Cerebellar cortex (tissue), 1 donor: ENCODE measurements at regions not wholly inside any gene's neighbourhood (a gene's known extent, or its start where the extent isn't known, plus 50 kb on each side); places are given as distances from the start of the nearest gene placed in this dataset.
"Not testable (repeated sequence)": the region's sequence is repeated elsewhere in the genome, so short reads cannot be mapped to it uniquely, and the experiment has no call there.

Experiments used
- DNase-seq: peaks from one replicate; pipeline ENCODE4 v3.0.0-alpha.2; 2015; ENCODE audit warnings: low spot score

DNA sequence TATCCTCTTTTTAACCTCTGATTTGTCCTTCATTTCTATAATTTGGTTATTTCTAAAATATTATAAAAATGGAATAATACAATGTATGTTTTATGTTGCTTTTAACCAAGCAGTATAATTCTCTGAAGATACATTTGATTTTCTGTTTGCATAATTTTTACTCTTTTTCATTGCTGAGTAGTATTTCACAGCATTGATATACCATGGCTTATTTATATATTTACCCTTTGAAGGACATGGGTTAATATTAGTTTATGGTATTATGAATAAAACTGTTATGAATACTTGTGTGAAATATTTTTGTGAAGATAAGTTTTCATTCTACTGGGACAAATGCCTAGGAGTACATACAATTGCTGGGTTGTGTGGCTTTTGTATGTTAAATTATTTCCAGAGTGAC, 748.6 kb downstream of the TENT5A start:
- DNase-seq, result no peak

DNA sequence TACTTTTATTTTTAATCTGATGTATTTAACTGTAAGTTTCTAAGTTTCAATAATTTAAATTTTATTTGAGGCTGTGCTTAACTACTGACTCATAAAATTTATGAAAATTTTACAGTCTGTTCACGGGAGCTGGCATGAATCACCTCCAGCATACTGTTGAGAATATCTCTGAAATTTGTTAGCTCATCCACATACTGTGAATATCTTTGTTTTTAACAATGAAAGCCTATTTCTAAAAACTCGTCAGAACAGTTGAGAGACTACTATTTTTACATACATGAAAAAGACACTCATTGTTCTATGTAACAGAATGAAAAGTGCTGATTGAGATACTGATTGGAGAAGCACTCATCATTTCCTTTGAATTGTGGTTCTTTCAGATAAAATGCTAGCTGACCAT, 749.3 kb downstream of the TENT5A start:
- DNase-seq, result no peak

DNA sequence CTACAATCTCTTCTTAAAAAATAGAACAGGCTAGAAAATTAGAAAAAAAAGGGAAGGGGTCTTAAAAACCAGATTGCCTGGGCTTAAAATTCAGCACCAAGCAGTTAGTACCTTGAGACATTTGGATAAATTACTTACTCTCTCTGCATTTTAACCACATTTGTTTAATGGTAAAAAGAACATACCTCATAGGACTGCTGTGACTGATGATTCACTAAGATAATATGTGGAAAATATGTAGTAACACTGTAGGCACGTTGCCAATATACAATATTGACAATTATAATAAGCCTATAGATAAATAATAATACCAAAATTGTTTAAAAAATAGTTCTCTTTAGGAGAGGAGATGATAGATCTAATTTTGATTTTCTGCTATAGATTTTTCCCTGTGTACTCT, 750.4 kb downstream of the TENT5A start:
- DNase-seq, result no peak

DNA sequence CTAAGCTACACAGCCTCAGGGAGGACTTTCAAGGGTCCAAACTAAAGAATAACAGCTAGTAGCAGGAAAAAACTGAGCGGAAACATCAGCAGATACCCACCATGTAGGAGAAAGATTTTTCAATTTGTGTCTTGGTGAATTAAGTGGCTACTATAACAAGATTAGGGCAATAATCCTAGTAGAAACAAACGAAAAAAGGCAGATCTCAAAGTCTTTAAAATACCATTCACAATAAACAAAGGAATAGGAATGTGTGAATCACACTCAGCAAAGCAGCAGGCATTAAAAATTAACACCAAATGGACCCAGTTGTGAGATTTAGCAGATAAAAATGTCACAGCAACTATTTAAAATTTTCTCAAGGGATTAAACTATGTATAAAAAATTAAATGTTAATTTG, 761.2 kb downstream of the TENT5A start:
- DNase-seq, result no peak

DNA sequence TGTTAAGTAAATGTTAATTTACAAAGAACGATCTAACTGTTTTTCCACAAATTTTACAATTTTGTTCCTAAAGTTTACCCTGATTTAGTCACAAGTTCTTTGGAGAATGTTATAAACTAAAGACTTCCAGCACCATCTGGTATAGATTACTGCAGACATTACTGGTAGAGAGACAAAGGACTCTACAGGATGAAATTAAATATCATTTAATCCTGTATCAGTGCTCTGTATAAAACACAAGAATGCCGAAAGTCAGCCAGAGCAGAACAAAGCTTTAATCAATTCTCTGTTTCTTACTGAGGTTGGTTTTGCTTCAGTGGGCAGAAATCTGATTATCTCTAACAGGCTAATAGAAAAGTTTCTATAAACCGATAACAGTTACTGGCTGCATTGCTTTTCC, 763.6 kb downstream of the TENT5A start:
- no peak for DNase-seq

DNA sequence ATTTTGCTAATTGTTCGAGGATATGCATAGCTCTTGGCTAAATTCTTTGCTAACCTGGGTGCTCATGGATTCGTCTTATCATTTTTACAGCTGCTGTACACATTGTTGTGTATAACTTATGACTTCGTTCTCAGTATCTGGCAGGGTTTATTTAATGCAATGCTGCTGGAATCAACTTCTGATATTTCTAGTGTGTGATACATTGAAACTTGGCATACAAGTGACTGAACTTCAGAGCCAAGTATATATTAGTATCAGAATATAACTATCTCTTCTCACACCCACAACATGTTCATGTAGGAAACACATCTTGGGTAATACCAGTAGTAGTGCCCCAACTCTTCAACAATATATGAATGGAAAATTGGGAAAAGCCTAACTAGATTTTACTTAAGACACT, 764.2 kb downstream of the TENT5A start:
- no peak for DNase-seq

DNA sequence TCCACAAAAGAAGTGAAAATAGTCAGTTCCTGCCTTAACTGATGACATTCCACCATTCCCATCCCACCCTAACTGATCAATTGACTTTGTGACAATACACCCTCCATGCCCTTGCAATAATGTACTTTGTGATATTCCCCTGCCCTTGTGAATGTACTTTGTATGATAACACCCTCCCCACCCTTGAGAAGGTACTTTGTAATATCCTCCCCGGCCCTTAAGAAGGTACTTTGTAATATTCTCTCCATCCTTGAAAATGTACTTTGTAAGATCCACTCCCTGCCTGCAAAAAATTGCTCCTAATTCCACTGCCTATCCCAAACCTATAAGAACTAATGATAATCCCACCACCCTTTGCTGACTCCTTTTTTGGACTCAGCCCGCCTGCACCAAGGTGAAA, 771.3 kb downstream of the TENT5A start:
- DNase-seq, result not testable (repeated sequence)

DNA sequence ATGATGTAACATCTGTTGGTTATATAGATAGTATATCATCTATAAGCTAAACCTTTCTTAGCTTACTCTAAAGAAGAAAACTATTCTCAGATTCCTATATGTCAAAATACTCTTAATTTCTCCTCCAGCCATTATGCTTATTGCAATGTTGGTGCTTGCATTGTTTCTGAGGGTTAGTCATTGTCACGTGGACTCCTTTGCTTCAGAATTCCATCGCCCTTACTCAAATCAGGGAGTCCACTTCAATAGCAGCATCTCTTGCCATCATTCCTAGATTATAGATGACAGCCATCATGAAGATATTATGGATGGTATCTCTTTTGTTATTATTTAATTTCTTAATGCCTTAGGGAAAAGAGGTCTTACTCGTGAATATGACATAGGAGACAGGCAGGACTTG, 776.1 kb downstream of the TENT5A start:
- no peak for DNase-seq

DNA sequence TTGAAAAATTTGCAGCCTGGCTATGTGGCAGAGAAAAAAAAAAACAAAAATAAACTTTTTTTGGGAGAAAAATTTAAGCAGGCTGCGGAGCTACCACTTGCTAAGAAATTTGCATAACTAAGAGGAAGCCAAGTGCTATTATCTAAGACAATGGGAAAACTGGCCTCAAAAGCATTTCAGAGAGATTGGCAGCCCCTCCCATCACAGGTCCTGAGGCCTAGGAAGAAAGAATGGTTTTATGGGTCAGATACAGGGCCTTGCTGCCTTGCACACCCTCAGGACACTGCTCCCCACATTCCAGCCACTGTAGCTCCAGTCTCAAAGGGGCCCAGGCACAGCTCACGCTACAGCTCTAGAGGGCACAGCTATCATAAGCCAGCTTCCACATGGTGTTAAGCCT, 777.9 kb downstream of the TENT5A start:
- DNase-seq, result no peak

DNA sequence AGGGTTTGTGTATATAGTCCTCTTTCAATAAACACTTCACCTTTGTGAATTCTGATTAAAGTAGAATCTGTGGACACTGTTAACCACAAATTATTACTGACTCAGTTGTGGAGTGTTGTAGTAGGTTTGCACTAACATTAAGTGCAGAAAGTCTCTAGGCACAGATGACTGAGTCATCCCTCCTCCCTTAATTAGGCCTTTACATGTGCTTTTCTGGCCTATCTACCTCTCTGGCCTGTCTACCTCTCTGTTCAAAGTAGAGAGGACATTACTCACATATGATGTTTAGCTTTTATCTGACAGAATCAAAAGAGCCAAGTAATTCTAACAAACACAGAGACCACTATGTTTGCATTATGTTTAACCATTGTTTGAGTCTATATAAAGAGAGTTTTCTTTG, 783.0 kb downstream of the TENT5A start:
- no peak for DNase-seq

DNA sequence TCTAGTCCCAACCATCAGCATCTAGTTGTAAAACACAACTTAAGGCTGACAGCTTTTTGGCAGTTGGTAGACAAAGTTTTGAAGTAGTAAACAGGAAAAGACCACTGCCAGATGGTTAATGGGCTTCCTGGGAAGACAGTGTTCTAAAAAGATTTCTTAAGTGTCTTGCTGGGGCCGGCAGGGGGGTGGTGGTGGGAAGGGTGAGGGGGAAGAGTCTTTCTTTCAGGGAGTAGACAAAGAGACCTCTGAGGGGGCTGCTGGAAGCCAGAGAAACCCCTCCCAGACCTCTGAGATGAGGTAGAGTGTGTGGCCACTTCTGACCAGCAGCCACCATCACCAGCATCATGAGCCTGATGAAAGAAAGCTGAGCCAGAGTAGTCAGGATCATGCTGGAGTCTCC, 784.9 kb downstream of the TENT5A start:
- no peak for DNase-seq

DNA sequence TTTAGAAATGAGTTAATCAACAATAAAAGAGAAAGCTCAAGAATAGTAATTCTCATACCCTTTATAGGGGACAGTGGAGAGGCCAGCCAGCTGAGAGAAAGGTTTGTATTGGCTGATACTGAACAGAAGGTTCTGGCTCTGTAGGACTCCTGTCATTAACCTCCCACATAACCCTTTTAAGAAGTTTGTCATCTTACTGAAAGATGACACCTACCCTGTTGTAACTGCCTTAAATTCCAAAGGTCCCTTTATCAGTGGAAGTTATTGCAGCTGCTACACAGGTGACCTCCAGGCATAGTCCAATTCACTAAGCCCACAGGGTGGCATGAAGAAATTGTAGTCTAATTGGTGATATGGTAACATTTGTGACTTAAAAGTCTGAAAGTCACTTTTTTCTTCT, 790.1 kb downstream of the TENT5A start:
- DNase-seq, result no peak

DNA sequence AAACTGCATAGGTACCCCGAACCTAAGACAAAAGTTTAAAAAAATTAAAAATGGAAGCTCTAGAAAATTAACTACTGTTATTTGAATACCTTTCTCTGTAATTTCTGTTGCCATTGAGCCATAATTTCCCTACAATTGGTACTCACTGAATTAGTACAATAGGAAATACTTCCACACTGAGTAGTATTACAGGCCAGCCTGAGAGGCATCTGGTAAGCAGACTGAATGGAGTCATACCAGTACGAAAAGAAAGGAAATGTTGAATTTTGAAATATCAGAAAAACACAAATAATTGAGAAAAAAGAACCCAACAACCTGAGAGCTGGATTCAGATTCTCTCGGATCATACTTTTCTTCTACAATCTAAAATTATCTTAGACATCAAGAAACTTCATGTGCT, 791.3 kb downstream of the TENT5A start:
- DNase-seq, result no peak

DNA sequence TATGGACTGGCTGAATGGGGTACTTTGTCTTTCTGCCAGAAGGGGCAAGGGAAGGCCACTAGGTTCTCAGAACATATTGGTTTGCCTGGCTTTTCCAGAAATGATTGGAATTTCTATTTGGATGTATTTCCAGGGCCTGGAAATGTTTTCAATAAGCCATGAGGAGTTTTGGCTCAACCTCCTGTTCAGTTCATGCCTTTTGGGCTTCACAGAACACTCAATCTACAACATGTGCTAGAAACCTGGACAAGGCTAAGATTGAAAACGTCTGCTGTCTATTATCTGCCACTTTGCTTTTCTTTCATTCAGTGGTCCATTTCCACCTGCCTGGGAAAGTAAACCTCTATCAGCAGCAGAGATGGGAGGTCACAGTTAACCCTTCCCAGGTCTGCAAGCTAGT, 793.4 kb downstream of the TENT5A start:
- no peak for DNase-seq

DNA sequence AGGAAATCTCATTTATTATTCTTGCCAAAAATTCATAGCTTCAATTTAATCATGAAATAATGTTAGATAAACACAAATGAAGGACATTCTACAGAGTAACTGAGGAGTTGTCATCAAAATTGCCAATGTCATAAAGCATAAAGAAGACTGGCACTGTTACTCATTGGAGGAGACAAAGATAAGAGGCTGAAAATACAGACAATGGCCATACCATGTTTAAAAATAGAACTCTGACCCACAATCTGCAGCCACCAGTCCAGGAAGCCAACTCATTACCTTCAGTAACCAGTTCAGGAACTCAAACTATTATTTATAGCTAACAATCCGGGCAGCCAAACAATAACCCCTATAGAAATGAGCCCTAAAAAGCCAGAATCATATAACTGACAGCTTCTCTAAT, 795.6 kb downstream of the TENT5A start:
- no peak for DNase-seq

DNA sequence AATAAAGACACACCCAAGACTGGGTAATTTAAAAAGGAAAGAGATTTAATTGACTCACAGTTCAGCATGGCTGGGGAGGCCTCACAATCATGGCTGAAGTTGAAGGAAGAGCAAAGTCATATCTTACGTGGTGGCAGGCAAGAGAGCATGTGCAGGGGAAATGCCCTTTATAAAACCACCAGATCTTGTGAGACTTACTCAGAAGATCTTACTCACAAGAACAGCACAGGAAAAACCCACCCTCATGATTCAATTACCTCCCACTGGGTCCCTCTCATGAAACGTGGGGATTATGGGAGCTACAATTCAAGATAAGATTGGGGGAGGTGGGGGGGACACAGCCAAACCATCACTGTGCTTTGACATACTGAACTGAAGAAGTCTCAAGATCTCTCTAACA, 800.0 kb downstream of the TENT5A start:
- DNase-seq, result not testable (repeated sequence)

DNA sequence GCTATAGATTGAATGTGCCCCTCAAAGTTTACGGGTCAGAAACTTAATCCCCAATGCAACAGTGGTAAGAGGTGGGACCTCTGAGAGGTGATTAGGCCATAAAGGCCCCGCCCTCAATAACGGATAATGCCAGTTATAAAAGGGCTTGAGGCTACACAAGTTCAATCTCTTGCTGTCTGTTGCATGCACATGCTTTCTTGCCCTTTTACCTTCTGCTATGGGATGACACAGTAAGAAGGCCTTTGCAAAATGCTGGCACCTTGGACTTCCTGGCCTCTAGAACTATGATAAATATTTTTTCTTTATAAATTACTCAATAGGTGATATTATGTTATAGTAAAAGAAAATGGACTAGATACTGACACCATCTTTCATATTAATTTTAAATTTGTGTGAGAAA, 806.1 kb downstream of the TENT5A start:
- no peak for DNase-seq

DNA sequence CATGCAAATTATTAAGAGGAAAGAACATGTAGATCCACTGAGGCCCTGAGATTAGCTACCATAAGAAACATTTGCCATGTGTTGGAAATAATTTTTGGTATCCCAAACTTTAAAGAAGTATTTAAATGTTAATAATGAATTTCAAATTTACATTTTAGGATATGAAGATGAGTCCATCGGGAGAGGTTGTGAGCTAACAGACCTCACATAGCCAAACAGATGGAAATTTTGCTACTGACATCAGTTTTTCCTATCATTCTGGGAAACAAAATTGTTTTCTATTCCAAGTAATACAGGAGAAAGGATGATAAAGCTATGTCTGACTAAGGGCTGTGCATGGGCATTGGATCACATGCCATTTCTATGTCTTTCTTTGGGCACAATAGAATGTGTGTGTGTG, 809.6 kb downstream of the TENT5A start:
- no peak for DNase-seq

DNA sequence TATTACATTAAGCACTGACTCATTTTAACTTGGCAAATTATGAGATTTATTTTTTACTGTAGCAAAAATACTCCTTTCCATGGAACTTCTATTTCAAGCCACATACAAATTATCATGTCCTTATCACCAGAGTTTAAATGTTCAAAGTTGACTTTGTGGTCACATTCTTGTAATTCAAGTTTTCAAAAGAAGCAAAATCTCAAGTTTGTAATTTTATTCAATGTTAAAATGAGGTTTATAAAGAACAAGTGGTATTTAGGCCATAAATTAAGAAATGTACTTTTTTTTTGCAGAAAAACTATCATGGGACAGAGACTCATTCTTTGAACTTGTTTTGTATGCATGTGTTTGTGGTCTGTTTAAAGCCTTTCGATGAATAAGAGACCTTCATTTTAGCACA, 811.5 kb downstream of the TENT5A start:
- DNase-seq, result no peak

DNA sequence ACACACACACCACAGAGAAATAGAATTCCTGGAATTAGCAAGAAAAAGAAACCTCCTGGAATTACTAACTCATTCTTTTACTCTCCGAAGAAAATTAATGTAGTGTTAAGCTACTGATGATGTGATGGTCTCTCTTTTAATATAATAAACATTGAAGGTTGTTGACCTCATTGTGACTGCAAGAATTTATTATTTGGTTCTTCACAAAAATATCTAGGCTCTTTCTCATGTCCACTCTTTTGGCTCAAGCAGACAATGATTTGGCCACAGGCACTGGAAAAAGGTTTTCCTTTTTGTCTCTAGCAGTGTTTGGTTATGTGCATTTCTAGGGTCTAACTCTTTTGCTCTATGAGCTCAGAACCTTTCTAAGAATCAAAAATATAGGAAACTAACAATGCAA, 811.9 kb downstream of the TENT5A start:
- DNase-seq, result no peak

DNA sequence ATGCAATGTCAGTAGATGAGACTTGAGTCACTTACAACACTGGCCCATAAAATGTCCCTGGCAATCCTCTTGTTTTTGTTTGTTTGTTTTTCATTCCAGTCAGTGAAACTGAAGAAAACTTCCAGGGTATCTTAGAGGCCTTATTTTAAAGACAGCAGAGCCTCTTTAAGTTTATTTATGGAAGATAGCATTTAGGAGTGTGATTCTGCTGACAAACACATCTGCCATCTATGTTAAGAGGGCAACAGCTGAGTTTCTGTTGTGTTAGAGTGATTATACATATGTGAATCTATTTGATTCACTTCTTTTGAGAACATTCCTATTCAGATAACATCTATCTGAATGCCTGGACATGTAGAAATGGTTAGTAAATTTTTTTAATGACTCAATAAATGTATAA, 812.6 kb downstream of the TENT5A start:
- no peak for DNase-seq

DNA sequence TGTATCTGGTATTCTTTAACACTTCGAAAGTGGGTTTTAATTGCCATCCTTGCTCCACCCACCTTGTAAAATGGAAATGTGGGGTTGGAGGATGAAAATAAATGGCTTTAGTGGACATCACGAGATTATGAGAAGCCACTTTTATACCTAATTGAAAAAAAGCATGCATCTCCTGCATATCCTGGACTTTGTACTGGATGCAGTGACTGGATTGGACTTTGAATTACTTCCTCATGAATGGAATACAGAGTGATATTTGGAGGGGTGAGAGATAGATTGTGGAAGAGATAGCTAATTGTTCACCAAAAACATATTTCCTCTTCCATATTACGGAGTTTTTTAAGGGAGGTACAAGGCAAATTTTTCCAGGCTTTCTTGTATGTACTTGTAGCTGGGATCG, 813.0 kb downstream of the TENT5A start:
- DNase-seq, result no peak

DNA sequence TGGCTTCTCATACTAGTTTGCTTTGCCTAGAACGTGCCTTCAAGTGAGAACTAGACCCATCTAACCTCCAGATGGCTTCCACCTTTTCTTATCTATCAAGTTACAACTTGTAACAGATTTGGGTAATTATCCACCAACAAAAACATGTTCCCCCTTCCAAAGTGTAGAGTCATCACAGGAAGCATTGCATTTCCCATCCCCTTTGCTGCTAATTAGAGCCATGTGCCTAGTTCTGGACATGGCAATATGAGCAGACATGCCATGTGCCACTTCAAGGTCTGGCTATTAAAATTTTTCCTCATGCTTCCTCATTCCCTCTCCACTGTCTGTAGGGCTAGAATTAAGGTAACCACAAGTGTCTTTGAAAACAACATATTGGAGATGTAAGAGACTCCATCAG, 814.4 kb downstream of the TENT5A start:
- no peak for DNase-seq

DNA sequence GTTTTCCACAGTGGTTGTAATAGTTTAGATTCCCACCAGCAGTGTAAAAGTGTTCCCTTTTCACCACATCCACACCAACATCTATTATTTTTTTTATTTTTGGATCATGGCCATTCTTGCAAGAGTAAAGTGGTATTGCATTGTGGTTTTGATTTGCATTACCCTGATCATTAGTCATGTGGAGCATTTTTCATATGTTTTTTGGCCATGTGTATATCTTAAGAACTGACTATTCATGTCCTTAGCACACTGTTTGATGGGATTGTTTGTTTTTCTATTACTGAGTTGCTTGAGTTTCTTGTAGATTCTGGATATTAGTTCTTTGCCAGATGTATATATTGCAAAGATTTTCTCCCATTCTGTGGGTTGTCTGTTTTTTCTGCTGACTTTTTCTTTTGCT, 820.1 kb downstream of the TENT5A start:
- DNase-seq, result no peak

DNA sequence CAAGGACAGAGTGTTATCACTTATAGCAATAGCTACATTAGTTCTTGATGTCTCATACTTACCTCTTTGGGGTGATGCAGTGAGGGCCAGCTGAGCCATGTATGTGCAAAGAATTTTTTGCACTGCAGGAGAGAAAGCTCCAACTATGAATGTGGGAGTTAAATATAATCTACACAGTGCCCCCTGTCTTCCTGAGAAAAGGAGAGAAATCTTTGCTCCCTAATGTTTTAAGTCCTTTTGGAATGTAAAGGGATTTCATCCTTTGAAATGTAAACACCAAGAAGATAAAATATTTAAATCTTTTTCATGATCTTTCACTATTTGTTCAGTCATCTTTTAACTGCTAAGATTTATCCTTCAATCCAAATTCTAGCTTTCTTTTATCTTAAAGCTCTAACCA, 822.1 kb downstream of the TENT5A start:
- no peak for DNase-seq
